ENCODE measurements at regions not wholly inside any gene's neighbourhood (a gene's known extent, or its start where the extent isn't known, plus 50 kb on each side); places are given as distances from the start of the nearest gene placed in this dataset.
A peak's percentile ranks its signal among the peaks of the same experiment; 100 is the strongest.

GRCh38 chr10:36540611-36541010 lies 584.8 kb upstream of the ANKRD30A start:
- no peaks in the 10 kb centered on the region for H3K27me3 ChIP-seq (replicated peaks in 1 of 4; ENCODE audit: control extremely low read depth in 1 of 4, control insufficient read depth in 3 of 4, insufficient read depth in 4 of 4, low read length in 3 of 4)
- peaks cover 9 to 14% of the 10 kb centered on the region in 2 donors for H3K4me1 ChIP-seq (ENCODE audit: control insufficient read depth in 2 of 2, insufficient read depth in 2 of 2, low read length in 2 of 2)
- Mint-ChIP-seq H3K4me3 (no peak overlapping the region), H3K27ac (no peak overlapping the region), H3K27me3 (no peaks in the 10 kb centered on the region), H3K4me1 (peaks cover 10% of the 10 kb centered on the region), H3K9me3 (ENCODE audit: insufficient read depth) (no peaks in the 10 kb centered on the region)
- DNase-seq (no peak), ATAC-seq (ENCODE audit: low read depth) (no peak)
- POLR2A ChIA-PET = no interaction called here
- no peak overlapping the region for H3K4me3 ChIP-seq (ENCODE audit: control extremely low read depth in 1 of 5, extremely low read depth in 1 of 5, insufficient read depth in 1 of 5, low read depth in 2 of 5, low read length in 4 of 5)
- H3K36me3 ChIP-seq (replicated peaks in 1 of 2; ENCODE audit: control extremely low read depth in 1 of 2, control insufficient read depth in 1 of 2, extremely low read depth in 1 of 2, insufficient read depth in 2 of 2, low read length in 1 of 2) = no peaks in the 10 kb centered on the region
- no peak for TF ChIP-seq EZH2 (IDR thresholded peaks at IDR 0.05; ENCODE audit: borderline replicate concordance, insufficient read depth, low read depth, low read length, poor library complexity, severe bottlenecking)
- no peak for TF ChIP-seq CTCF (IDR thresholded peaks at IDR 0.05)
- no peaks in the 10 kb centered on the region for H3K79me2 ChIP-seq (ENCODE audit: control insufficient read depth, insufficient read depth, low read length)
- CTCF ChIA-PET = no interaction called here
- no peak overlapping the region for H3K9ac ChIP-seq (ENCODE audit: low read length)
- intact Hi-C loops (cut with micrococcal nuclease) = no loop called here
- peaks cover 0 to 7% (median 0%) of the 10 kb centered on the region in 3 donors for H3K9me3 ChIP-seq (ENCODE audit: control extremely low read depth in 1 of 3, control insufficient read depth in 2 of 3, insufficient read depth in 1 of 3, low read length in 2 of 3)
- no peak overlapping the region for H3K27ac ChIP-seq (ENCODE audit: low read length in 2 of 2)
- no peak overlapping the region for H3K4me2 ChIP-seq (replicated peaks; ENCODE audit: low read depth, low read length, poor library complexity, severe bottlenecking)
- 100% methylated on average over 3 of the region's 3 CpGs for WGBS (ENCODE audit: insufficient coverage)
- H2AFZ ChIP-seq (ENCODE audit: insufficient read depth, low read depth, low read length, poor library complexity, severe bottlenecking) = no peak overlapping the region
- no peaks in the 10 kb centered on the region for H4K20me1 ChIP-seq (ENCODE audit: control insufficient read depth, insufficient read depth, low read length, poor library complexity, severe bottlenecking)

- DNase-seq (no peak), ATAC-seq (ENCODE audit: low read depth) (no peak)
- peaks cover 25 to 29% of the 10 kb centered on the region in 2 donors for H3K4me1 ChIP-seq (ENCODE audit: control insufficient read depth in 2 of 2, insufficient read depth in 2 of 2, low read length in 2 of 2)
- H3K9me3 Mint-ChIP-seq (ENCODE audit: insufficient read depth) = no peaks in the 10 kb centered on the region
- H3K27ac ChIP-seq (ENCODE audit: low read length in 2 of 2) = no peak overlapping the region
- POLR2A ChIA-PET = no interaction called here
- H3K27ac Mint-ChIP-seq = no peak overlapping the region
- H3K9me3 ChIP-seq (ENCODE audit: control extremely low read depth in 1 of 3, control insufficient read depth in 2 of 3, insufficient read depth in 1 of 3, low read length in 2 of 3) = peaks cover 0 to 4% (median 0%) of the 10 kb centered on the region in 3 donors
- H3K4me3 Mint-ChIP-seq = no peak overlapping the region
- H2AFZ ChIP-seq (ENCODE audit: insufficient read depth, low read depth, low read length, poor library complexity, severe bottlenecking) = no peak overlapping the region
- CTCF ChIA-PET = no interaction called here
- WGBS (ENCODE audit: insufficient coverage) = 19% methylated on average over 2 of the region's 3 CpGs
- peaks cover 24% of the 10 kb centered on the region for H3K4me1 Mint-ChIP-seq
- intact Hi-C loops (cut with micrococcal nuclease) = no loop called here
- H3K4me3 ChIP-seq (ENCODE audit: control extremely low read depth in 1 of 5, extremely low read depth in 1 of 5, insufficient read depth in 1 of 5, low read depth in 2 of 5, low read length in 4 of 5) = no peak overlapping the region
- H4K20me1 ChIP-seq (ENCODE audit: control insufficient read depth, insufficient read depth, low read length, poor library complexity, severe bottlenecking) = no peaks in the 10 kb centered on the region
- peak overlapping the region; percentile 4 for H3K4me2 ChIP-seq (replicated peaks; ENCODE audit: low read depth, low read length, poor library complexity, severe bottlenecking)
- no peaks in the 10 kb centered on the region for H3K27me3 Mint-ChIP-seq
- TF ChIP-seq EZH2 (IDR thresholded peaks at IDR 0.05; ENCODE audit: borderline replicate concordance, insufficient read depth, low read depth, low read length, poor library complexity, severe bottlenecking) (no peak), CTCF (IDR thresholded peaks at IDR 0.05) (no peak)
- H3K36me3 ChIP-seq (replicated peaks in 1 of 2; ENCODE audit: control extremely low read depth in 1 of 2, control insufficient read depth in 1 of 2, extremely low read depth in 1 of 2, insufficient read depth in 2 of 2, low read length in 1 of 2) = no peaks in the 10 kb centered on the region
- H3K79me2 ChIP-seq (ENCODE audit: control insufficient read depth, insufficient read depth, low read length) = no peaks in the 10 kb centered on the region
- H3K9ac ChIP-seq (ENCODE audit: low read length) = no peak overlapping the region
- H3K27me3 ChIP-seq (replicated peaks in 1 of 4; ENCODE audit: control extremely low read depth in 1 of 4, control insufficient read depth in 3 of 4, insufficient read depth in 4 of 4, low read length in 3 of 4) = no peaks in the 10 kb centered on the region
Observed at GRCh38 chr10:36538953-36539586, 586.3 kb upstream of the ANKRD30A start.

All from B cell (primary cell).